OCI-LY3 (cell line): ENCODE measurements at regions not wholly inside any gene's neighbourhood (a gene's known extent, or its start where the extent isn't known, plus 50 kb on each side); places are given as distances from the start of the nearest gene placed in this dataset.

Source experiments
- H2AFZ ChIP-seq: fragments of 200-600, 300-600 bp; shearing (Covaris generic); 2 replicates; pipeline ENCODE4 v1.6.0; 2014; ENCODE audit warnings: antibody characterized with exemption, low read depth, low read length
- H3K27ac ChIP-seq: fragments of 200-600, 300-600 bp; sonication (generic); 2 replicates; pipeline ENCODE4 v1.5.1; 2014; ENCODE audit warnings: mild to moderate bottlenecking, low read length, moderate library complexity, mixed read lengths
- H3K27me3 ChIP-seq: fragments of 200-600, 300-600 bp; sonication (generic); 2 replicates; pipeline ENCODE4 v1.6.1; 2014; ENCODE audit warnings: low read depth, low read length, mixed read lengths
- H3K36me3 ChIP-seq: fragments of 200-600, 300-600 bp; sonication (generic); replicated peaks from 2 replicates; pipeline ENCODE3; 2014; ENCODE audit warnings: low read depth, low read length, mixed read lengths
- H3K4me1 ChIP-seq: fragments of 300-600, 200-600 bp; sonication (generic); 2 replicates; pipeline ENCODE4 v1.6.1; 2014; ENCODE audit warnings: low read length, mixed read lengths
- H3K4me2 ChIP-seq: fragments of 200-600, 300-600 bp; sonication (generic); 2 replicates; pipeline ENCODE4 v1.6.1; 2014; ENCODE audit warnings: low read length, mixed read lengths
- H3K4me3 ChIP-seq: fragments of 300-600, 200-600 bp; sonication (generic); 2 replicates; pipeline ENCODE4 v1.5.1; 2014; ENCODE audit warnings: antibody characterized with exemption, mild to moderate bottlenecking, low read length, moderate library complexity
- H3K79me2 ChIP-seq: fragments of 300-600, 200-600 bp; shearing (Covaris generic); 2 replicates; pipeline ENCODE4 v1.6.1; 2014; ENCODE audit warnings: mild to moderate bottlenecking, low read length, mixed read lengths
- H3K9ac ChIP-seq: fragments of 300-600, 200-600 bp; shearing (Covaris generic); 2 replicates; pipeline ENCODE4 v1.6.0; 2014; ENCODE audit warnings: mild to moderate bottlenecking, low read length, moderate library complexity
- H3K9me3 ChIP-seq: fragments of 200-600, 300-600 bp; shearing (Covaris generic); 2 replicates; pipeline ENCODE4 v1.6.1; 2014; ENCODE audit warnings: low read length, mixed read lengths; ENCODE audit not compliant: insufficient read depth
- H4K20me1 ChIP-seq: fragments of 200-600, 300-600 bp; sonication (generic); 2 replicates; pipeline ENCODE4 v1.6.1; 2016; ENCODE audit warnings: low read length, mixed read lengths; ENCODE audit not compliant: insufficient read depth
- CTCF ChIP-seq: fragments of 200-600, 300-600 bp; sonication (generic); IDR thresholded peaks from 2 replicates; pipeline ENCODE4 v1.5.1; 2014; ENCODE audit warnings: antibody characterized with exemption, low read length, low read depth
- EZH2phosphoT487 ChIP-seq: fragments of 200-600 bp; shearing (Covaris generic); IDR thresholded peaks from 2 replicates; pipeline ENCODE4 v1.6.1; 2018; ENCODE audit warnings: antibody characterized with exemption, mixed run types, low read depth

GRCh38 chr12:125871811-125872594, 806.8 kb downstream of the AACS start:
- no peaks in the 10 kb centered on the region for H3K4me1 ChIP-seq
- no peak overlapping the region for H3K4me3 ChIP-seq
- no peak overlapping the region for H2AFZ ChIP-seq
- no peaks in the 10 kb centered on the region for H3K36me3 ChIP-seq
- no peaks in the 10 kb centered on the region for H4K20me1 ChIP-seq
- no peak overlapping the region for H3K9ac ChIP-seq
- H3K79me2 ChIP-seq = no peaks in the 10 kb centered on the region
- H3K27ac ChIP-seq = no peak overlapping the region
- no peaks in the 10 kb centered on the region for H3K9me3 ChIP-seq
- no peaks in the 10 kb centered on the region for H3K27me3 ChIP-seq
- TF ChIP-seq EZH2phosphoT487 (no peak), CTCF (no peak)
- H3K4me2 ChIP-seq = no peak overlapping the region

- H3K79me2 ChIP-seq = no peaks in the 10 kb centered on the region
- no peaks in the 10 kb centered on the region for H3K36me3 ChIP-seq
- TF ChIP-seq EZH2phosphoT487 (no peak), CTCF (no peak)
- no peak overlapping the region for H3K4me2 ChIP-seq
- no peaks in the 10 kb centered on the region for H3K9me3 ChIP-seq
- H3K9ac ChIP-seq = no peak overlapping the region
- no peak overlapping the region for H3K27ac ChIP-seq
- no peaks in the 10 kb centered on the region for H3K4me1 ChIP-seq
- H3K27me3 ChIP-seq = no peaks in the 10 kb centered on the region
- H4K20me1 ChIP-seq = no peaks in the 10 kb centered on the region
- no peak overlapping the region for H3K4me3 ChIP-seq
- H2AFZ ChIP-seq = no peak overlapping the region
These were observed 807.8 kb downstream of the AACS start for GRCh38 chr12:125873016-125873415.

GRCh38 chr12:125878483-125878882, 813.2 kb downstream of the AACS start:
- H3K79me2 ChIP-seq = no peaks in the 10 kb centered on the region
- H3K4me2 ChIP-seq = no peak overlapping the region
- TF ChIP-seq EZH2phosphoT487 (no peak), CTCF (no peak)
- no peak overlapping the region for H2AFZ ChIP-seq
- H3K36me3 ChIP-seq = no peaks in the 10 kb centered on the region
- H3K9me3 ChIP-seq = no peaks in the 10 kb centered on the region
- 0 out of 2 replicates have a peak, but pooled peaks cover 2% of the 10 kb centered on the region for H3K27me3 ChIP-seq
- no peak overlapping the region for H3K4me3 ChIP-seq
- H3K9ac ChIP-seq = no peak overlapping the region
- no peaks in the 10 kb centered on the region for H4K20me1 ChIP-seq
- no peaks in the 10 kb centered on the region for H3K4me1 ChIP-seq
- no peak overlapping the region for H3K27ac ChIP-seq

GRCh38 chr12:125882141-125882540, 816.9 kb downstream of the AACS start:
- H3K27ac ChIP-seq = no peak overlapping the region
- TF ChIP-seq EZH2phosphoT487 = no peak
- no peak overlapping the region for H3K4me2 ChIP-seq
- no peak overlapping the region for H3K4me3 ChIP-seq
- no peaks in the 10 kb centered on the region for H3K9me3 ChIP-seq
- no peaks in the 10 kb centered on the region for H3K79me2 ChIP-seq
- H3K27me3 ChIP-seq = 0 out of 2 replicates have a peak, but pooled peaks cover 2% of the 10 kb centered on the region
- H2AFZ ChIP-seq = no peak overlapping the region
- H3K9ac ChIP-seq = no peak overlapping the region
- no peaks in the 10 kb centered on the region for H3K36me3 ChIP-seq
- no peaks in the 10 kb centered on the region for H3K4me1 ChIP-seq
- H4K20me1 ChIP-seq = no peaks in the 10 kb centered on the region
